H1 (cell line): ENCODE measurements at regions not wholly inside any gene's neighbourhood (a gene's known extent, or its start where the extent isn't known, plus 50 kb on each side); places are given as distances from the start of the nearest gene placed in this dataset.

ENCODE experiments used
- CTCF ChIA-PET: fragments of 300-600 bp; sonication (Branson Sonifier 250); formaldehyde crosslinking; loops from one replicate; lab custom pipeline; 2021; ENCODE audit not compliant: partially characterized antibody; lab: Charles Lee
- POLR2A ChIA-PET: fragments of 300-600 bp; sonication (Branson Sonifier 250); formaldehyde crosslinking; loops from one replicate; lab custom pipeline; 2021; ENCODE audit warnings: inconsistent platforms; ENCODE audit not compliant: partially characterized antibody; lab: Charles Lee
- DNase-seq, 2 experiments: peaks; one replicate each; pipeline versions ENCODE4 v3.0.0 to v3.0.0-alpha.2; 2010 to 2022; ENCODE audit warnings: low spot score in 2 of 2, low read depth in 1 of 2, mixed read lengths in 1 of 2
- FAIRE-seq: peaks from 2 replicates; lab custom pipeline; 2011; peaks lifted over from hg19 to GRCh38; lab: Jason Lieb, UNC
- H2AFZ ChIP-seq: 2 replicates; pipeline ENCODE4 v1.8.1; 2012; ENCODE audit warnings: low read length, inconsistent platforms
- H2AK5ac ChIP-seq: 2 replicates; pipeline ENCODE4 v1.6.1; 2013; ENCODE audit warnings: low read depth, low read length
- H2BK120ac ChIP-seq: replicated peaks from 2 replicates; pipeline ENCODE3; 2013; ENCODE audit warnings: low read depth, low read length, inconsistent platforms
- H2BK12ac ChIP-seq: 2 replicates; pipeline ENCODE4 v1.6.1; 2013; ENCODE audit warnings: low read depth, low read length
- H2BK15ac ChIP-seq: 2 replicates; pipeline ENCODE4 v1.6.1; 2013; ENCODE audit warnings: low read length
- H2BK20ac ChIP-seq: 2 replicates; pipeline ENCODE4 v1.6.1; 2013; ENCODE audit warnings: low read length
- H2BK5ac ChIP-seq: 2 replicates; pipeline ENCODE4 v1.6.1; 2013; ENCODE audit warnings: low read depth, low read length
- H3K14ac ChIP-seq: 2 replicates; pipeline ENCODE4 v1.6.1; 2013; ENCODE audit warnings: inconsistent platforms; ENCODE audit not compliant: insufficient read length
- H3K18ac ChIP-seq: 2 replicates; pipeline ENCODE4 v1.6.1; 2013; ENCODE audit warnings: low read length; ENCODE audit errors: extremely low read depth
- H3K23ac ChIP-seq: 2 replicates; pipeline ENCODE4 v1.6.1; 2013; ENCODE audit warnings: inconsistent platforms; ENCODE audit not compliant: insufficient read length
- H3K23me2 ChIP-seq: 2 replicates; pipeline ENCODE4 v1.6.1; 2013; ENCODE audit warnings: low read depth, low read length
- H3K27ac ChIP-seq: 2 replicates; pipeline ENCODE4 v1.6.1; 2011; ENCODE audit warnings: low read depth, low read length, inconsistent platforms
- H3K27me3 ChIP-seq, 4 experiments: replicated peaks in 1 of 4; 1 replicate in 1 of 4; 2 replicates in 3 of 4; pipeline versions ENCODE4 v1.6.1 to v1.8.1; 2011 to 2013; ENCODE audit warnings: low read length in 3 of 4, mild to moderate bottlenecking in 3 of 4, inconsistent platforms in 2 of 4, mixed read lengths in 2 of 4, moderate library complexity in 1 of 4; ENCODE audit not compliant: control insufficient read depth in 3 of 4, insufficient read depth in 3 of 4; ENCODE audit errors: extremely low read depth in 1 of 4
- H3K36me3 ChIP-seq, 4 experiments: 2 replicates each; pipeline versions ENCODE4 v1.6.1 to v1.8.1; 2011 to 2013; ENCODE audit warnings: mild to moderate bottlenecking in 4 of 4, low read length in 3 of 4, moderate library complexity in 2 of 4, control low read depth in 1 of 4, inconsistent platforms in 1 of 4; ENCODE audit not compliant: insufficient read depth in 4 of 4, control insufficient read depth in 2 of 4
- H3K4ac ChIP-seq: replicated peaks from 2 replicates; pipeline ENCODE3; 2013; ENCODE audit warnings: low read length, low read depth, mixed read lengths, inconsistent platforms; ENCODE audit not compliant: insufficient read length
- H3K4me1 ChIP-seq, 4 experiments: replicated peaks in 1 of 4; 1 replicate in 1 of 4; 2 replicates in 3 of 4; pipeline versions ENCODE4 v1.6.1 to v1.8.1; 2011 to 2013; ENCODE audit warnings: low read length in 3 of 4, inconsistent platforms in 2 of 4, mixed read lengths in 1 of 4; ENCODE audit not compliant: insufficient read depth in 4 of 4, control insufficient read depth in 3 of 4
- H3K4me2 ChIP-seq, 2 experiments: 2 replicates each; pipeline versions ENCODE4 v1.6.1 to v1.8.1; 2011 to 2013; ENCODE audit warnings: low read depth in 2 of 2, low read length in 2 of 2, control low read depth in 1 of 2, inconsistent platforms in 1 of 2, mild to moderate bottlenecking in 1 of 2; ENCODE audit not compliant: insufficient read depth in 1 of 2
- H3K4me3 ChIP-seq, 4 experiments: fragments of 200-600, 300-600 bp in 1 of 4; sonication (generic), shearing (Covaris generic), sonication (Bioruptor Twin) in 1 of 4; 2 replicates each; pipeline versions ENCODE4 v1.5.1 to v1.8.1; 2011 to 2016; ENCODE audit warnings: low read length in 4 of 4, low read depth in 3 of 4, control low read depth in 2 of 4, inconsistent platforms in 2 of 4, mild to moderate bottlenecking in 2 of 4, mixed read lengths in 1 of 4, moderate library complexity in 1 of 4; ENCODE audit not compliant: insufficient read depth in 2 of 4; ENCODE audit errors: extremely low read depth in 1 of 4
- H3K56ac ChIP-seq: replicated peaks from 2 replicates; pipeline ENCODE3; 2013; ENCODE audit warnings: low read depth, mild to moderate bottlenecking, mixed read lengths, low read length, inconsistent platforms; ENCODE audit not compliant: insufficient read length
- H3K79me1 ChIP-seq: 2 replicates; pipeline ENCODE4 v1.6.1; 2013; ENCODE audit warnings: low read depth, low read length, control low read depth
- H3K79me2 ChIP-seq, 2 experiments: 2 replicates each; pipeline versions ENCODE4 v1.6.1 to v1.8.1; 2012 to 2013; ENCODE audit warnings: low read length in 2 of 2, mild to moderate bottlenecking in 2 of 2, inconsistent platforms in 1 of 2; ENCODE audit not compliant: insufficient read depth in 2 of 2, control insufficient read depth in 1 of 2
- H3K9ac ChIP-seq, 4 experiments: replicated peaks in 1 of 4; 1 replicate in 1 of 4; 2 replicates in 3 of 4; pipeline versions ENCODE4 v1.6.1 to v1.8.1; 2011 to 2013; ENCODE audit warnings: low read depth in 3 of 4, low read length in 3 of 4, control low read depth in 2 of 4, mild to moderate bottlenecking in 2 of 4, moderate library complexity in 2 of 4, inconsistent platforms in 1 of 4; ENCODE audit errors: extremely low read depth in 1 of 4
- H3K9me3 ChIP-seq, 2 experiments: 2 replicates each; pipeline versions ENCODE4 v1.6.1 to v1.8.1; 2012 to 2013; ENCODE audit warnings: mild to moderate bottlenecking in 2 of 2, moderate library complexity in 2 of 2, control low read depth in 1 of 2, inconsistent platforms in 1 of 2, low read depth in 1 of 2, low read length in 1 of 2, mixed read lengths in 1 of 2; ENCODE audit not compliant: insufficient read depth in 2 of 2
- H4K20me1 ChIP-seq, 2 experiments: replicated peaks in 1 of 2; 2 replicates each; pipeline versions ENCODE3 to v1.8.1; 2011 to 2013; ENCODE audit warnings: inconsistent platforms in 2 of 2, low read length in 2 of 2, mild to moderate bottlenecking in 1 of 2; ENCODE audit not compliant: insufficient read depth in 2 of 2, control insufficient read depth in 1 of 2
- H4K5ac ChIP-seq: 2 replicates; pipeline ENCODE4 v1.6.1; 2013; ENCODE audit warnings: low read length, low read depth, mixed read lengths, inconsistent platforms; ENCODE audit not compliant: insufficient read length
- H4K8ac ChIP-seq: 2 replicates; pipeline ENCODE4 v1.8.0; 2013; ENCODE audit warnings: mild to moderate bottlenecking, moderate library complexity, low read length, inconsistent platforms; ENCODE audit not compliant: insufficient read depth; ENCODE audit errors: extremely low read depth
- H4K91ac ChIP-seq: replicated peaks from 2 replicates; pipeline ENCODE3; 2013; ENCODE audit warnings: low read length, mixed read lengths, inconsistent platforms; ENCODE audit not compliant: insufficient read length
- CBX5 ChIP-seq: fragments of 300-800, 300-1000 bp; sonication (generic); IDR thresholded peaks from 2 replicates; pipeline ENCODE4 v1.7.1; 2016; ENCODE audit warnings: antibody characterized with exemption, low read length, low read depth
- CEBPB ChIP-seq: IDR thresholded peaks from 2 replicates; pipeline ENCODE4 v1.6.1; 2012; ENCODE audit warnings: low read depth, low read length
- CHD2 ChIP-seq: IDR thresholded peaks from 2 replicates; pipeline ENCODE4 v1.6.1; 2012; ENCODE audit warnings: low read length, improper control_type of control experiment
- E2F6 ChIP-seq: IDR thresholded peaks from 2 replicates; pipeline ENCODE4 v1.6.1; 2012; ENCODE audit warnings: inconsistent platforms
- EGR1 ChIP-seq: IDR thresholded peaks from 2 replicates; pipeline ENCODE4 v1.6.1; 2011; ENCODE audit warnings: low read depth, low read length, borderline replicate concordance
- GTF2F1 ChIP-seq: IDR thresholded peaks from 2 replicates; pipeline ENCODE4 v1.6.1; 2012; ENCODE audit warnings: low read depth, low read length, improper control_type of control experiment, borderline replicate concordance
- HDAC6 ChIP-seq: IDR thresholded peaks from one replicate; pipeline ENCODE4 v1.7.1; 2012; ENCODE audit warnings: low read depth, mild to moderate bottlenecking, inconsistent platforms, low read length, moderate library complexity
- JUND ChIP-seq: IDR thresholded peaks from 2 replicates; pipeline ENCODE4 v1.6.1; 2011; ENCODE audit warnings: mild to moderate bottlenecking, improper control_type of control experiment, low read length
- KDM1A ChIP-seq: fragments of 200-600, 300-600 bp; sonication (generic); IDR thresholded peaks from 2 replicates; pipeline ENCODE4 v1.7.1; 2016; ENCODE audit warnings: mild to moderate bottlenecking, low read length, borderline replicate concordance
- MAX ChIP-seq: IDR thresholded peaks from 2 replicates; pipeline ENCODE4 v1.6.1; 2012; ENCODE audit warnings: inconsistent platforms
- RXRA ChIP-seq: IDR thresholded peaks from 2 replicates; pipeline ENCODE4 v1.6.1; 2011; ENCODE audit warnings: low read depth, mild to moderate bottlenecking, low read length, moderate library complexity; ENCODE audit not compliant: insufficient read depth
- SIN3A ChIP-seq, 2 experiments: IDR thresholded peaks in 1 of 2; conservative IDR thresholded peaks in 1 of 2; 2 replicates each; pipeline ENCODE4 v1.6.1; 2011 to 2012; ENCODE audit warnings: low read length in 2 of 2, improper control_type of control experiment in 1 of 2, low read depth in 1 of 2, mild to moderate bottlenecking in 1 of 2
- SUZ12 ChIP-seq: fragments of 200-600 bp; sonication (generic); IDR thresholded peaks from 2 replicates; pipeline ENCODE4 v1.6.1; 2012; ENCODE audit warnings: mild to moderate bottlenecking, inconsistent platforms, low read length, moderate library complexity, mixed read lengths
- TCF12 ChIP-seq: IDR thresholded peaks from 2 replicates; pipeline ENCODE4 v1.6.1; 2011; ENCODE audit warnings: low read depth, mild to moderate bottlenecking, low read length
- WGBS, 2 experiments: shearing (Covaris generic) in 1 of 2; methylation state at CpG; one replicate each; pipeline versions ENCODE4 v1.1.6 to v1.1.7; 2013 to 2015; ENCODE audit warnings: low lambda C conversion rate in 2 of 2, mixed read lengths in 2 of 2, inconsistent platforms in 1 of 2, low coverage in 1 of 2, missing lambda C conversion rate in 1 of 2; ENCODE audit not compliant: insufficient replicate concordance in 2 of 2, insufficient coverage in 1 of 2, insufficient read length in 1 of 2; ENCODE audit errors: extremely low coverage in 1 of 2, missing lambda C conversion rate in 1 of 2; 5-methylcytosine and 5-hydroxymethylcytosine counted together

GRCh38 chr3:1929788-1930414 is 168.8 kb upstream of the CNTN4 start:
- WGBS, 2 experiments = 88% methylated on average over 8 of the region's 8 CpGs; no CpG with 5 or more reads in 1 of the 2 experiments
- no peak for FAIRE-seq
- TF ChIP-seq CBX5 = no peak
- no peak for TF ChIP-seq EGR1
- TF ChIP-seq SIN3A (conservative IDR thresholded peaks at IDR 0.05 in 1 of 2, IDR thresholded peaks at IDR 0.05 in 1 of 2; ENCODE audit: low read depth in 1 of 2, low read length in 2 of 2) = no peak
- no peak for TF ChIP-seq GTF2F1
- TF ChIP-seq SUZ12 = no peak
- no peak for TF ChIP-seq HDAC6
- no peak for TF ChIP-seq CHD2
- TF ChIP-seq JUND = no peak
- TF ChIP-seq KDM1A = no peak
- no peak for TF ChIP-seq CEBPB
- TF ChIP-seq TCF12 = no peak
- TF ChIP-seq MAX = no peak
- TF ChIP-seq E2F6 = no peak
- TF ChIP-seq RXRA = no peak

More at GRCh38 chr3:1929788-1930414, 168.8 kb upstream of the CNTN4 start:
- Histone ChIP-seq H3K9ac (no peak overlapping the region), H3K36me3 (no peaks in the 10 kb centered on the region), H3K27ac (no peak overlapping the region), H3K79me1 (no peaks in the 10 kb centered on the region), H4K8ac (no peak overlapping the region), H3K4me2 (no peak overlapping the region), H3K79me2 (no peaks in the 10 kb centered on the region), H2BK12ac (no peak overlapping the region), H3K14ac (no peak overlapping the region), H4K20me1 (no peaks in the 10 kb centered on the region), H3K27me3 (no peaks in the 10 kb centered on the region), H3K4me1 (no peaks in the 10 kb centered on the region), H4K91ac (no peak overlapping the region), H3K56ac (no peak overlapping the region), H2BK20ac (no peak overlapping the region), H3K23me2 (no peaks in the 10 kb centered on the region), H4K5ac (no peak overlapping the region), H3K4me3 (no peak overlapping the region), H2AK5ac (no peak overlapping the region), H2BK120ac (no peak overlapping the region), H3K23ac (no peak overlapping the region), H3K4ac (no peak overlapping the region), H3K9me3 (no peaks in the 10 kb centered on the region), H2BK5ac (no peak overlapping the region), H2BK15ac (no peak overlapping the region), H3K18ac (no peak overlapping the region), H2AFZ (no peak overlapping the region)
- DNase-seq = no peak
- POLR2A ChIA-PET = no interaction called here
- CTCF ChIA-PET = interaction anchor here (1.3 kb wide), 1 partner anchor 18 kb away, joined by 3 read pairs; no protein-coding TSS in a partner anchor
